A549 (cell line): ENCODE measurements at regions not wholly inside any gene's neighbourhood (a gene's known extent, or its start where the extent isn't known, plus 50 kb on each side); places are given as distances from the start of the nearest gene placed in this dataset.

ENCODE experiments used
- ATAC-seq, 2 experiments: fragments of 200-7000 bp in 1 of 2; fragments of >200 bp in 1 of 2; cut with Nextera tagmentation in 1 of 2; cut with Tn5 transposase in 1 of 2; 3 replicates each; pipeline versions ENCODE4 v1.8.0 to v1.9.1; 2018 to 2020; ENCODE audit warnings: mild to moderate bottlenecking in 1 of 2, moderate library complexity in 1 of 2
- CTCF ChIA-PET: fragments of 300-600 bp; sonication (Branson Sonifier 250); formaldehyde crosslinking; extraction: SDS; loops from one replicate; lab custom pipeline; 2021; ENCODE audit warnings: antibody characterized with exemption, inconsistent platforms; lab: Yijun Ruan, JAX
- POLR2A ChIA-PET: fragments of 350-600 bp; formaldehyde crosslinking; extraction: SDS; loops from one replicate; lab custom pipeline; 2021; ENCODE audit warnings: antibody characterized with exemption, inconsistent platforms; lab: Yijun Ruan, JAX
- DNase-seq, 2 experiments: peaks; one replicate each; pipeline versions ENCODE4 v3.0.0 to v3.0.0-alpha.2; 2011 to 2016; ENCODE audit warnings: low read depth in 1 of 2, low spot score in 1 of 2
- FAIRE-seq: peaks from 2 replicates; lab custom pipeline; 2011; peaks lifted over from hg19 to GRCh38; lab: Jason Lieb, UNC
- H3K27ac ChIP-seq, 2 experiments: fragments of >200 bp; sonication (Bioruptor Twin); formaldehyde crosslinking; 3 replicates each; pipeline ENCODE4 v1.5.1; 2016 to 2017
- H3K4me1 ChIP-seq: fragments of >200 bp; sonication (Bioruptor Twin); formaldehyde crosslinking; 3 replicates; pipeline ENCODE4 v1.6.1; 2016
- H3K4me2 ChIP-seq: fragments of >200 bp; sonication (Bioruptor Twin); formaldehyde crosslinking; 3 replicates; pipeline ENCODE4 v1.6.1; 2016
- H3K4me3 ChIP-seq: fragments of >200 bp; sonication (Bioruptor Twin); formaldehyde crosslinking; 3 replicates; pipeline ENCODE4 v1.5.1; 2016
- H3K9me3 ChIP-seq: fragments of >200 bp; sonication (Bioruptor Twin); formaldehyde crosslinking; 3 replicates; pipeline ENCODE4 v1.6.1; 2016
- BCL3 ChIP-seq: fragments of >200 bp; sonication (Bioruptor Twin); formaldehyde crosslinking; IDR thresholded peaks from 3 replicates; pipeline ENCODE4 v1.6.1; 2016
- BHLHE40 ChIP-seq: IDR thresholded peaks from 2 replicates; pipeline ENCODE4 v1.6.1; 2012; ENCODE audit warnings: low read depth, low read length, inconsistent platforms
- CHD2 ChIP-seq: fragments of 150-350 bp; IDR thresholded peaks from 2 replicates; pipeline ENCODE4 v1.6.1; 2014; ENCODE audit warnings: low read length; ENCODE audit not compliant: partially characterized antibody
- E2F6 ChIP-seq: IDR thresholded peaks from 2 replicates; pipeline ENCODE4 v1.6.1; 2012; ENCODE audit warnings: low read depth, borderline replicate concordance
- EP300 ChIP-seq, 2 experiments: fragments of >200 bp; sonication (Bioruptor Twin); formaldehyde crosslinking; IDR thresholded peaks; 2 replicates in 1 of 2; 3 replicates in 1 of 2; pipeline ENCODE4 v1.6.1; 2016 to 2017
- FOSB ChIP-seq: fragments of 250-450 bp; sonication (Bioruptor Pico); IDR thresholded peaks from 2 replicates; pipeline ENCODE4 v1.5.0; 2020; ENCODE audit warnings: mild to moderate bottlenecking, moderate library complexity
- HEYL ChIP-seq: fragments of 250-450 bp; sonication (Bioruptor Pico); IDR thresholded peaks from 2 replicates; pipeline ENCODE4 v1.8.0; 2021; ENCODE audit warnings: mild to moderate bottlenecking, moderate library complexity
- HOXB13 ChIP-seq: fragments of 250-450 bp; sonication (Bioruptor Pico); IDR thresholded peaks from 2 replicates; pipeline ENCODE4 v1.5.0; 2020; ENCODE audit warnings: low read depth, mild to moderate bottlenecking, moderate library complexity
- NFE2L2 ChIP-seq: fragments of 150-350 bp; conservative IDR thresholded peaks from 2 replicates; pipeline ENCODE4 v1.6.1; 2014; ENCODE audit warnings: low read length
- NR3C1 ChIP-seq: fragments of >200 bp; sonication (Bioruptor Twin); formaldehyde crosslinking; IDR thresholded peaks from 3 replicates; pipeline ENCODE4 v1.6.1; 2017
- POLR2AphosphoS2 ChIP-seq: conservative IDR thresholded peaks from 2 replicates; pipeline ENCODE4 v1.6.1; 2012; ENCODE audit warnings: low read length, improper control_type of control experiment, inconsistent platforms
- RAD21 ChIP-seq, 2 experiments: fragments of >200 bp in 1 of 2; sonication (Bioruptor Twin) in 1 of 2; formaldehyde crosslinking in 1 of 2; IDR thresholded peaks in 1 of 2; conservative IDR thresholded peaks in 1 of 2; 2 replicates in 1 of 2; 3 replicates in 1 of 2; pipeline ENCODE4 v1.6.1; 2012 to 2018; ENCODE audit warnings: inconsistent platforms in 1 of 2
- SREBF2 ChIP-seq: fragments of 450-650 bp; IDR thresholded peaks from 2 replicates; pipeline ENCODE4 v1.6.1; 2014; ENCODE audit warnings: mild to moderate bottlenecking, moderate library complexity
- USF2 ChIP-seq: fragments of 450-650 bp; IDR thresholded peaks from 2 replicates; pipeline ENCODE4 v1.6.1; 2014; ENCODE audit warnings: antibody characterized with exemption
- ZFP36 ChIP-seq: fragments of 450-650 bp; IDR thresholded peaks from 2 replicates; pipeline ENCODE4 v1.6.1; 2014; ENCODE audit warnings: borderline replicate concordance; ENCODE audit not compliant: partially characterized antibody
- ZNF302 ChIP-seq: fragments of 250-450 bp; sonication (Bioruptor Pico); IDR thresholded peaks from 2 replicates; pipeline ENCODE4 v1.9.0; 2021; ENCODE audit warnings: inconsistent platforms, mild to moderate bottlenecking, moderate library complexity
- WGBS: methylation state at CpG from one replicate; pipeline ENCODE4 v1.1.6; 2017; ENCODE audit errors: missing lambda C conversion rate; 5-methylcytosine and 5-hydroxymethylcytosine counted together
- TF ChIP-seq, protein P1 (sequence below): fragments of 200-600 bp; sonication (generic); IDR thresholded peaks from 2 replicates; pipeline ENCODE4 v1.6.1; 2016; ENCODE audit warnings: antibody characterized with exemption, mild to moderate bottlenecking, moderate library complexity
- TF ChIP-seq, protein P2 (sequence below): IDR thresholded peaks from 2 replicates; pipeline ENCODE4 v1.6.1; 2012
- TF ChIP-seq, protein P3 (sequence below): IDR thresholded peaks from 2 replicates; pipeline ENCODE4 v1.6.1; 2012
- TF ChIP-seq, protein P4 (sequence below): fragments of 250-450 bp; sonication (Bioruptor Pico); IDR thresholded peaks from 2 replicates; pipeline ENCODE4 v1.5.0; 2020; ENCODE audit warnings: low read depth, mild to moderate bottlenecking, moderate library complexity

DNA sequence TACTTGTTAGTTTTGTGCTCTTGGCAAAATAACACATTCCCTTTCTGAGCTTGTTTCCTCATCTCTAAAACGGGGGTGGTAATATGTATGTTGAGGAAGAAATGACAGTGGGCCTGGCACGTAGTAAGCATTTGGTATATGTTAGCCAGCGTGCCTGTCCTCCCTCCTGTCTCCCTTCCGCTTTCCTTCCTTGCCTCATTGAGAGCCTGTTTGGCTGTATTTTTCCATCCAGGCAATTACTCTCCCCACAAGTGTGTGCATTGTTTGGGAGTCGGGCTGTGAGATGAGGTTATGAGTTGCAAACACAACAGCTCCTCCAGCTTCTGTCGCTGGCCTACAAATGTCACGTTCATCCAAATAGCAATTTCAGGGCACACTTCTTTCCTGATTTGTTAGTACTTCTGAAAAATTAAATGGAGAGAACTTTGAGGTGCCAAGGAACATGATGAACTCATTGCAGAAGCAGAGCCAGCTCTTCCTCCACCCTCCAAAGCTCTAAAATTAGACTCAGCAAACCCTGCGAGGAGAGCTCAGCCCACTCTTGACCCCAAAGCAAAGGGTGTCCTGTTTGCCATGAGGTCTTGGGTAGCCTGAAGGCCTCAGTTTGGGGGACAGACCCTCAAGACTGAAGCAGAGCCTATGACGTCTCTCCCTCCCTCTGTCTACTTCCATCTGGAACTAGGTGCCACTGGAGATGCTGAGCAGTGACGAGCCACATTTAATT, 50.7 kb upstream of the TOX2 start:
- no peak for DNase-seq
- CTCF ChIA-PET, result interaction anchor here (0.6 kb wide), 1 partner anchor 18 kb away, joined by 3 read pairs; no protein-coding TSS in a partner anchor
- Histone ChIP-seq H3K4me2 (no peak overlapping the region), H3K9me3 (no peaks in the 10 kb centered on the region), H3K4me1 (no peaks in the 10 kb centered on the region), H3K4me3 (no peak overlapping the region), H3K27ac (no peak overlapping the region)
- POLR2A ChIA-PET, result interaction anchor here (0.6 kb wide), 1 partner anchor 13 kb away, joined by 3 read pairs; no protein-coding TSS in a partner anchor
- TF ChIP-seq USF2 (no peak), BHLHE40 (no peak), HOXB13 (CRISPR knock-in tag) (no peak), NFE2L2 (no peak)
- TF ChIP-seq, protein P1, sequence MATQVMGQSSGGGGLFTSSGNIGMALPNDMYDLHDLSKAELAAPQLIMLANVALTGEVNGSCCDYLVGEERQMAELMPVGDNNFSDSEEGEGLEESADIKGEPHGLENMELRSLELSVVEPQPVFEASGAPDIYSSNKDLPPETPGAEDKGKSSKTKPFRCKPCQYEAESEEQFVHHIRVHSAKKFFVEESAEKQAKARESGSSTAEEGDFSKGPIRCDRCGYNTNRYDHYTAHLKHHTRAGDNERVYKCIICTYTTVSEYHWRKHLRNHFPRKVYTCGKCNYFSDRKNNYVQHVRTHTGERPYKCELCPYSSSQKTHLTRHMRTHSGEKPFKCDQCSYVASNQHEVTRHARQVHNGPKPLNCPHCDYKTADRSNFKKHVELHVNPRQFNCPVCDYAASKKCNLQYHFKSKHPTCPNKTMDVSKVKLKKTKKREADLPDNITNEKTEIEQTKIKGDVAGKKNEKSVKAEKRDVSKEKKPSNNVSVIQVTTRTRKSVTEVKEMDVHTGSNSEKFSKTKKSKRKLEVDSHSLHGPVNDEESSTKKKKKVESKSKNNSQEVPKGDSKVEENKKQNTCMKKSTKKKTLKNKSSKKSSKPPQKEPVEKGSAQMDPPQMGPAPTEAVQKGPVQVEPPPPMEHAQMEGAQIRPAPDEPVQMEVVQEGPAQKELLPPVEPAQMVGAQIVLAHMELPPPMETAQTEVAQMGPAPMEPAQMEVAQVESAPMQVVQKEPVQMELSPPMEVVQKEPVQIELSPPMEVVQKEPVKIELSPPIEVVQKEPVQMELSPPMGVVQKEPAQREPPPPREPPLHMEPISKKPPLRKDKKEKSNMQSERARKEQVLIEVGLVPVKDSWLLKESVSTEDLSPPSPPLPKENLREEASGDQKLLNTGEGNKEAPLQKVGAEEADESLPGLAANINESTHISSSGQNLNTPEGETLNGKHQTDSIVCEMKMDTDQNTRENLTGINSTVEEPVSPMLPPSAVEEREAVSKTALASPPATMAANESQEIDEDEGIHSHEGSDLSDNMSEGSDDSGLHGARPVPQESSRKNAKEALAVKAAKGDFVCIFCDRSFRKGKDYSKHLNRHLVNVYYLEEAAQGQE, result no peak
- TF ChIP-seq, protein P2, sequence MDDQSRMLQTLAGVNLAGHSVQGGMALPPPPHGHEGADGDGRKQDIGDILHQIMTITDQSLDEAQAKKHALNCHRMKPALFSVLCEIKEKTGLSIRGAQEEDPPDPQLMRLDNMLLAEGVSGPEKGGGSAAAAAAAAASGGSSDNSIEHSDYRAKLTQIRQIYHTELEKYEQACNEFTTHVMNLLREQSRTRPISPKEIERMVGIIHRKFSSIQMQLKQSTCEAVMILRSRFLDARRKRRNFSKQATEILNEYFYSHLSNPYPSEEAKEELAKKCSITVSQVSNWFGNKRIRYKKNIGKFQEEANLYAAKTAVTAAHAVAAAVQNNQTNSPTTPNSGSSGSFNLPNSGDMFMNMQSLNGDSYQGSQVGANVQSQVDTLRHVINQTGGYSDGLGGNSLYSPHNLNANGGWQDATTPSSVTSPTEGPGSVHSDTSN, result no peak
- TF ChIP-seq, protein P3, sequence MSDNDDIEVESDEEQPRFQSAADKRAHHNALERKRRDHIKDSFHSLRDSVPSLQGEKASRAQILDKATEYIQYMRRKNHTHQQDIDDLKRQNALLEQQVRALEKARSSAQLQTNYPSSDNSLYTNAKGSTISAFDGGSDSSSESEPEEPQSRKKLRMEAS, result no peak
- 68% methylated on average over 10 of the region's 10 CpGs for WGBS
- ATAC-seq, result no peak; a peak in 1 of 6 replicates
- no peak for FAIRE-seq

DNA sequence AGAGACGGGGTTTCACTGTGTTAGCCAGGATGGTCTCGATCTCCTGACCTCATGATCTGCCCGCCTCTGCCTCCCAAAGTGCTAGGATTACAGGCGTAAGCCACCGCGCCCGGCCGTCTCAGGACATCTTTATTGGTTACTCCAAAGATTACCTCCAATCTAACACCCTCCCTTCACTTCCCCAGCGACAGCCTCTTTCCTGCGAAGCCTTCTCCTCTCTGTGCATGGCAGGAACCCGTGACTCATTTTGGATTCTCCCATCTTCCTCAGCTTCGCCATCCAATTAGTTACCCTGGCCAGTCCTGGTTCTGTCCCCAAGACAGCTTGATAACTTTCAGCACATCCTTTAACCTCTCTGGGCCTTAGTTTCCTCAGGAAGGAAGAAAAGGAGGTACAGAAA, 51.3 kb upstream of the TOX2 start:
- no peak for TF ChIP-seq HEYL (CRISPR knock-in tag)
- TF ChIP-seq EP300 (IDR thresholded peaks at IDR 0.05), result 0 out of 5 replicates have a peak, but pooled peaks of 1 of the 2 experiments have one; percentile 13
- ATAC-seq, result no peak
- FAIRE-seq, result no peak
- H3K4me3 ChIP-seq, result no peak overlapping the region
- no peak for DNase-seq
- WGBS, result 74% methylated on average over 12 of the region's 12 CpGs
- POLR2A ChIA-PET, result interaction anchor here (0.6 kb wide), 1 partner anchor 13 kb away, joined by 3 read pairs; no protein-coding TSS in a partner anchor
- H3K27ac ChIP-seq, result no peak overlapping the region
- H3K4me1 ChIP-seq, result no peaks in the 10 kb centered on the region
- no peaks in the 10 kb centered on the region for H3K9me3 ChIP-seq
- CTCF ChIA-PET, result interaction anchor here (0.6 to 1.7 kb wide), 2 partner anchors 17 to 28 kb away, joined by 3 to 4 read pairs; no protein-coding TSS in a partner anchor
- no peak overlapping the region for H3K4me2 ChIP-seq

DNA sequence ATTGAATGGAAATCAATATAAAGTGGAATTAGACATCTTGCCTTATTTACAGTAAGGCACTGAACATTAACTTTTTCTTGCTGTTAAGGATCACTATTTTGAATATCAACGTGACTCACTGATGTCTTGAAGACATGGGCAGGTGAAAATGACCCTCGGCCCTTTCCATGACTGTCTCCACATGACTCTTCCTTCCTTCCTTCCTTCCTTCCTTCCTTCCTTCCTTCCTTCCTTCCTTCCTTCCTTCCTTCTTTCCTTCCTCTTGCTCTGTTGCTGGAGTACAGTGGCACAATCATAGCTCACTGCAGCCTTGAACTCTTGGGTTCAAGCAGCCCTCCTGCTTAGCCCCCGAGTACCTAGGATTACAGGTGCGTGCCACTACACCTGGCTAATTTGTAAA, 52.2 kb upstream of the TOX2 start:
- CTCF ChIA-PET, result interaction anchor here (1.7 kb wide), 1 partner anchor 27 kb away, joined by 4 read pairs; no protein-coding TSS in a partner anchor
- POLR2A ChIA-PET, result no interaction called here
- 45% methylated on average over 4 of the region's 4 CpGs for WGBS
- H3K4me2 ChIP-seq, result no peak overlapping the region
- H3K4me3 ChIP-seq, result no peak overlapping the region
- H3K27ac ChIP-seq, result no peak overlapping the region
- TF ChIP-seq SREBF2, result no peak
- DNase-seq, result no peak
- no peak for FAIRE-seq
- H3K4me1 ChIP-seq, result no peaks in the 10 kb centered on the region
- no peak for ATAC-seq
- no peaks in the 10 kb centered on the region for H3K9me3 ChIP-seq

- no peak for DNase-seq
- Histone ChIP-seq H3K9me3 (no peaks in the 10 kb centered on the region), H3K4me2 (no peak overlapping the region), H3K4me3 (no peak overlapping the region), H3K4me1 (no peaks in the 10 kb centered on the region), H3K27ac (no peak overlapping the region)
- POLR2A ChIA-PET, result no interaction called here
- no peak for TF ChIP-seq FOSB (CRISPR knock-in tag)
- no peak for TF ChIP-seq E2F6
- TF ChIP-seq RAD21 (conservative IDR thresholded peaks at IDR 0.05 in 1 of 2, IDR thresholded peaks at IDR 0.05 in 1 of 2), result no peak
- TF ChIP-seq CHD2, result no peak
- TF ChIP-seq NR3C1, result no peak
- TF ChIP-seq, protein P4, sequence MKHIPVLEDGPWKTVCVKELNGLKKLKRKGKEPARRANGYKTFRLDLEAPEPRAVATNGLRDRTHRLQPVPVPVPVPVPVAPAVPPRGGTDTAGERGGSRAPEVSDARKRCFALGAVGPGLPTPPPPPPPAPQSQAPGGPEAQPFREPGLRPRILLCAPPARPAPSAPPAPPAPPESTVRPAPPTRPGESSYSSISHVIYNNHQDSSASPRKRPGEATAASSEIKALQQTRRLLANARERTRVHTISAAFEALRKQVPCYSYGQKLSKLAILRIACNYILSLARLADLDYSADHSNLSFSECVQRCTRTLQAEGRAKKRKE (CRISPR knock-in tag), result no peak
- no peak for TF ChIP-seq ZFP36
- no peak for TF ChIP-seq ZNF302 (CRISPR knock-in tag)
- TF ChIP-seq BCL3, result no peak
- no peak for TF ChIP-seq POLR2AphosphoS2
- no peak for ATAC-seq
- CTCF ChIA-PET, result no interaction called here
- FAIRE-seq, result no peak
- WGBS, result 82% methylated on average over 1 of the region's 1 CpG
These were observed 54.7 kb upstream of the TOX2 start for GRCh38 chr20:43859994-43860393.
